ENCODE measurements at regions not wholly inside any gene's neighbourhood (a gene's known extent, or its start where the extent isn't known, plus 50 kb on each side); places are given as distances from the start of the nearest gene placed in this dataset.

DNA sequence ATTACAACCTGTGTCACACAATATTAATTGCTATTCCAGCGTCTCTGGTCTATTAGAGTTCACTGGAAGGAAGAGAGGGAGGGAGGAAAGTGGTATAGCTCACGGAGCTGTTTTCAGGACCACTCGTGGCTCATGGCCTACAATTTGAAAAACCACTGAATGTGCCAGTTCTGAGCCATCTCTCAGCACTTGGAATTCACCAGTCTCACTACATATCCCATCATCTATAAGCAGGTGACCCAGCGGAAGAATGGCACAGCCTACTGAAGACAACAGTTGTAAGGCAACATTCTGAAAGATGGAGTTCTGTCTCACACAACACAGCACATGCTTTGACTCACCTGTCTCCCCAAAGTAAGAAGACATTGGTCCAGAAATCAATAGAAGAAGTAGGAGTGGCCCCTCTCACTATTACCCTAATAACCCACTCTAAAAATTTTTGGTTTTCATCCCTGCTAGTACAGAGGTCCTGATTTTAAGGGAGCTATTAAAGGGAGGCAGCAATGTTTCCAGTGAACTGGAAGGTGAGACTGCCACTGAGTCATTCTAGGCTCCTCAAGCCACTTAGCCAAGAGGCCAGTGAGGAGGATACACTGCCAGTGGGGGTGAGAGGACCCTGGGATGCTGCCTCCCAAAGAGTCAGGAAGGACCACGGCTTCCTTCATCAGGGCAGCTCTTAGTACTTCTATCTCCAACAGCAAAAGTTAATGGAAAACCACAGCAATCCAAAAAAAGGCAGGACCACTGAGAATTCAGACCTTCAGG is 50.0 kb upstream of the DOCK9 start:
- no peak for DNase-seq (ENCODE audit: low spot score in 2 of 2)
- Histone ChIP-seq H3K27me3 (no peaks in the 10 kb centered on the region), H3K4me1 (peaks cover 0 to 25% (median under 1%) of the 10 kb centered on the region in 4 donors), H3K36me3 (peaks cover 0 to 5% (median 0%) of the 10 kb centered on the region in 3 donors), H3K27ac (no peak overlapping the region), H3K9me3 (peaks cover 0 to 7% (median 0%) of the 10 kb centered on the region in 4 donors), H3K4me3 (no peak overlapping the region)
- no peak for TF ChIP-seq POLR2A (IDR thresholded peaks at IDR 0.05)
- 76 to 79% methylated on average over 5 of the region's 5 CpGs for WGBS, 2 donors

- H3K4me3 ChIP-seq, result no peak overlapping the region
- H3K4me1 ChIP-seq, result peaks cover 0 to 21% (median 0%) of the 10 kb centered on the region in 4 donors
- TF ChIP-seq, protein P1, sequence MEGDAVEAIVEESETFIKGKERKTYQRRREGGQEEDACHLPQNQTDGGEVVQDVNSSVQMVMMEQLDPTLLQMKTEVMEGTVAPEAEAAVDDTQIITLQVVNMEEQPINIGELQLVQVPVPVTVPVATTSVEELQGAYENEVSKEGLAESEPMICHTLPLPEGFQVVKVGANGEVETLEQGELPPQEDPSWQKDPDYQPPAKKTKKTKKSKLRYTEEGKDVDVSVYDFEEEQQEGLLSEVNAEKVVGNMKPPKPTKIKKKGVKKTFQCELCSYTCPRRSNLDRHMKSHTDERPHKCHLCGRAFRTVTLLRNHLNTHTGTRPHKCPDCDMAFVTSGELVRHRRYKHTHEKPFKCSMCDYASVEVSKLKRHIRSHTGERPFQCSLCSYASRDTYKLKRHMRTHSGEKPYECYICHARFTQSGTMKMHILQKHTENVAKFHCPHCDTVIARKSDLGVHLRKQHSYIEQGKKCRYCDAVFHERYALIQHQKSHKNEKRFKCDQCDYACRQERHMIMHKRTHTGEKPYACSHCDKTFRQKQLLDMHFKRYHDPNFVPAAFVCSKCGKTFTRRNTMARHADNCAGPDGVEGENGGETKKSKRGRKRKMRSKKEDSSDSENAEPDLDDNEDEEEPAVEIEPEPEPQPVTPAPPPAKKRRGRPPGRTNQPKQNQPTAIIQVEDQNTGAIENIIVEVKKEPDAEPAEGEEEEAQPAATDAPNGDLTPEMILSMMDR (IDR thresholded peaks at IDR 0.05), result peak in 1 of 5 experiments; percentile 13
- TF ChIP-seq EP300 (IDR thresholded peaks at IDR 0.05) (no peak), POLR2A (IDR thresholded peaks at IDR 0.05) (no peak)
- no peak for DNase-seq (ENCODE audit: low spot score in 2 of 2)
- peaks cover 0 to 7% (median 0%) of the 10 kb centered on the region in 4 donors for H3K9me3 ChIP-seq
- H3K27ac ChIP-seq, result no peak overlapping the region
- H3K27me3 ChIP-seq, result no peaks in the 10 kb centered on the region
- peaks cover 0 to 5% (median 0%) of the 10 kb centered on the region in 3 donors for H3K36me3 ChIP-seq
Observed at GRCh38 chr13:99028890-99029289, 51.0 kb upstream of the DOCK9 start.

- peaks cover 0 to 5% (median 0%) of the 10 kb centered on the region in 3 donors for H3K36me3 ChIP-seq
Observed at GRCh38 chr13:99029576-99029975, 51.7 kb upstream of the DOCK9 start.

DNA sequence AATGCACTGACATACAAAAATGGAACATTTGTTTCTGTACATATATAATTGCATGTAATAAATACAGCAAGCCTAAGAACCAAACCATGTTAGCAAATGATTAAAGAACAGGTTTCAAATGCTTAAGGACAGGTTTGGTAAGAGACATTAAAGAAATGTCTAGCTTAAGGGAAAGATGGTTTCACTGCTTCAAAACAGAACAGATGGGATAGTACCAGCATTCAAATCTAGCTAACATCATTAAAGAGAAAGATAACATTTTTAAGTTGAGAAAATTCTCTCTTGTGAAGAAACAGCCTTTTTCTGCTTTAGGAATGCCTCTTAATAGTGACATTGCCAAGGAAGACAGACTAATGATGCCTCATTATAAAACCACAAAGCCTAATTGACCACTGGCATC is 52.5 kb upstream of the DOCK9 start:
- Histone ChIP-seq H3K27me3 (no peaks in the 10 kb centered on the region), H3K9me3 (peaks cover 0 to 9% (median 0%) of the 10 kb centered on the region in 4 donors), H3K4me3 (no peak overlapping the region), H3K27ac (no peak overlapping the region), H3K4me1 (peaks cover 0 to 21% (median 0%) of the 10 kb centered on the region in 4 donors), H3K36me3 (peaks cover 0 to 8% (median 0%) of the 10 kb centered on the region in 3 donors)
- DNase-seq (ENCODE audit: low spot score in 2 of 2), result no peak
- no peak for TF ChIP-seq EP300 (IDR thresholded peaks at IDR 0.05)
- TF ChIP-seq, protein P1 (IDR thresholded peaks at IDR 0.05), result no peak
- no peak for TF ChIP-seq POLR2A (IDR thresholded peaks at IDR 0.05)

More at GRCh38 chr13:99029576-99029975, 51.7 kb upstream of the DOCK9 start:
- H3K4me3 ChIP-seq, result no peak overlapping the region
- DNase-seq (ENCODE audit: low spot score in 2 of 2), result no peak
- H3K4me1 ChIP-seq, result peaks cover 0 to 21% (median 0%) of the 10 kb centered on the region in 4 donors
- TF ChIP-seq, protein P1 (IDR thresholded peaks at IDR 0.05), result no peak
- TF ChIP-seq POLR2A (IDR thresholded peaks at IDR 0.05) (no peak), EP300 (IDR thresholded peaks at IDR 0.05) (no peak)
- peaks cover 0 to 7% (median 0%) of the 10 kb centered on the region in 4 donors for H3K9me3 ChIP-seq
- no peak overlapping the region for H3K27ac ChIP-seq
- H3K27me3 ChIP-seq, result no peaks in the 10 kb centered on the region

DNA sequence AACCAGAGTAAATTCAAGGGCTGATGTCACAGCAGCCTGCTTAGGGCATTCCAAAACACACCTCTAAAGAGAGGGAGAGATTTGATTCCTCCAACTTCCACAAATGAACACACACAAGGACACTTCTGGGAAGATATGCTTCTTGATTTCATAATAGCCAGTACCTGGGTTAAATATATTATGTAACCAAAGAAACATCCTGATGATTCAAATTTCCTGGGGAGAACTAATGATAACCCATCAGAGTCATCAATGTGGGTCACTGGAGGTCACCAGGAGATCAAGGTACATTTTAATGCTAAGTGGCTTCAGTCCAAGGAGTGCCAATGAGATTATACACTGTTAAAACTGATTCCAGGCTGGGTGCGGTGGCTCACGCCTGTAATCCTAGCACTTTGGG is 54.0 kb upstream of the DOCK9 start:
- peak overlapping the region in 1 of 4 donors; percentile 65 for H3K27ac ChIP-seq
- TF ChIP-seq POLR2A (IDR thresholded peaks at IDR 0.05) (no peak), EP300 (IDR thresholded peaks at IDR 0.05) (no peak)
- TF ChIP-seq, protein P1 (IDR thresholded peaks at IDR 0.05), result no peak
- no peaks in the 10 kb centered on the region for H3K27me3 ChIP-seq
- peaks cover 0 to 11% (median 0%) of the 10 kb centered on the region in 4 donors for H3K4me1 ChIP-seq
- 94 to 100% methylated on average over 2 of the region's 2 CpGs for WGBS, 2 donors
- DNase-seq (ENCODE audit: low spot score in 2 of 2), result no peak
- peaks cover 0 to 17% (median 0%) of the 10 kb centered on the region in 3 donors for H3K36me3 ChIP-seq
- H3K4me3 ChIP-seq, result no peak overlapping the region
- H3K9me3 ChIP-seq, result peaks cover 0 to 14% (median 0%) of the 10 kb centered on the region in 4 donors
